HG02970 (cell line): ENCODE measurements at regions not wholly inside any gene's neighbourhood (a gene's known extent, or its start where the extent isn't known, plus 50 kb on each side); places are given as distances from the start of the nearest gene placed in this dataset.
"Not testable (repeated sequence)": the region's sequence is repeated elsewhere in the genome, so short reads cannot be mapped to it uniquely, and the experiment has no call there.

ENCODE experiments used
- ATAC-seq: cut with Tn5 transposase; IDR thresholded peaks from one replicate; pipeline ENCODE4 v1.9.1; 2021; ENCODE audit warnings: mild to moderate bottlenecking, moderate library complexity, moderate number of reproducible peaks; ENCODE audit not compliant: unreplicated experiment, low FRiP score

GRCh38 chr3:72069543-72069942 lies 284.6 kb upstream of the PROK2 start:
- no peak for ATAC-seq

DNA sequence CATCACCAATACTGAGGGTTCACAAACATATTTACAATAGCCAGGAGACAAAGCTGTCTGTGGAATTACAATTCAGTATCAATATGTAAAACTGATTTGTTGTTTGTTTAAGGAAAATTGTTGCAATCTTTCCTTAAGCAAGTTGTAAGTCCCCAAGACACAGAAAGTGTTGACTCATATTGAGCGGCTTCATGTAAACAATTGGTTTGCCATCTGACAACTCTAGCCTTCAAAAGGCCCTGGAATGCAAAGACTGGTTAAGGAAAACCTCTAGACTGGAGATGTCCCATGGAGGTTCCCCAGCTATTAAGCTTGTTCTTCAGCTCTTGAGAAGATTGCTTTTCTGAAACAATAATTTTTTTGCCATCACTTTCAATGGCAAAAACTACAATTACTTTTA lies 283.7 kb upstream of the PROK2 start:
- no peak for ATAC-seq

- no peak for ATAC-seq
Measured at GRCh38 chr3:72067721-72068120, 282.8 kb upstream of the PROK2 start.

DNA sequence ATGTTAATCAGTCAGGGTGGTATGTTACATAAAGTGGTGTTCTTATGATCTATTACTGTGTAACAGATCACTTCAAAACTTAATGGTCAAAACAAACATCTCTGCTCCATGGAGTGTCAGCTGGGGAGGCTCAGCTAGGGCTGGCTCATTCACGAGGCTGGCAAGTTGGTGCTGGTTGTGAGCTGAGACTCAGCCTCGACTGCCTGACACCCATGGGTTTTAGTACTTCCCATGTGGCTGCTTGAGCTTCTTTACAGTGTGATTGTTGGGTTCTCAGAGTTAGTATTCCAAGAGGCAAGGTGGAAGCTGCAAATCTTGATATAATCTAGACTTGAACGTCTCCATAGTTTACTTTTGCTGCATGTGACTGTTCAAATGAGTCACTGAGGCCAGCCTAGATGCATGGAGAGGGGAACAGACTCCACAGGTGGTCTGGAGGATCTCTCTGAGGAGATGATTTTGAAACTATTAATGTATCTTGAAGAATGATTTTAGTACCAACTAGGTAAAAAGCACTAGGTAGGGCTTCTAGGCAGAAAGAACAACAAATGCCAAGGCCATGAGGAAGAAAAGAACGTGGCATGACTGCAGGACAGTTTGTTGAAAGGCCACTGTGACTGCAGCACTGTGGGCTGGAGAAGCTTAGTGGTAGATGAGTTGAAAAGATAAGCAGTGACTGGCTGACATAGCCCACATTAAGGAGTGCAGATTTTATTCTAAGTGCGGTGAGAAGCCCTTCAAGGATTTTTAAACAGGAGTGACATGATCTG lies 281.1 kb upstream of the PROK2 start:
- ATAC-seq = no peak

GRCh38 chr3:72065236-72065635 lies 280.3 kb upstream of the PROK2 start:
- ATAC-seq = no peak

- ATAC-seq = not testable (repeated sequence)
Measured at GRCh38 chr3:72064727-72065126, 279.8 kb upstream of the PROK2 start.

DNA sequence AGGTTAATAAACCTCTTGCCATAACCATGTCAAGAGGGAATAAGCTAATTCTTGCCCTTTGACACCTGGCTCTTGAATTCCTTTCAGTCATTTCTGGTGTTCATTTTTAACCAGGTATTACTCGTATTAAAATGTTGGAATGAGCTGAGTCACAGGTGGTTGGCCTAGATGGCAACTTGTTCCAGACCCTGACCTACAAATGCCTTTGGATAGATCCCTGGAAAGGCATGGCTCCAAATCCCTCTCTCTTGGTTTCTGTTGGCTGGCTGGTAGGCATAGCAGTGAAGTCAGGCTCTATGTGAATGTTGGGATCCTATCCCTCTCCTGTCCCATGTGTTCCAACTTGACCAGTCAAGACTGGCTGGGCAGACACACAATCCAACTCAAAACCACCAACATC lies 277.1 kb upstream of the PROK2 start:
- no peak for ATAC-seq

GRCh38 chr3:72060447-72061034 lies 275.6 kb upstream of the PROK2 start:
- no peak for ATAC-seq

- no peak for ATAC-seq
Measured at GRCh38 chr3:72058493-72059081, 273.6 kb upstream of the PROK2 start.

DNA sequence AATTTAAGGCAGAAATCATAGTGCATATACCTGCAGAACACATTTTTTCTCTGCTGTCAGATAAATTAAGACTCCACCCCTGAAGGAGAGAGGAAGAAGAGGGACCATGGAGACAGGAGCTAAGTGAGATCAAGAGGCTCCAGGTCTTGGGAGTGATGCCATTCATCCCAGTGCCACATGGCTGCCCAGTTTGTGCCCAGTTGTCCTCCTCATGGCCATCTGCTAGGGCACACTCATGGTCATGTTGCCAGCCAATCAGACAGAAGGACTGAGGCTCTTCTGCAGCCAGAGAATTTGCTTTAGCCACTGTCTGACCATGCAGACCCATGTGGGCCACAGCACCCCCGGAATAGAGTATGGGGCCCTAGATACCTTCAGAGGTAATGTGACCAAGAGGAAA lies 270.5 kb upstream of the PROK2 start:
- no peak for ATAC-seq

GRCh38 chr3:72054976-72055375 lies 270.0 kb upstream of the PROK2 start:
- no peak for ATAC-seq

GRCh38 chr3:72052841-72053409 lies 268.0 kb upstream of the PROK2 start:
- no peak for ATAC-seq

GRCh38 chr3:72050771-72051170 lies 265.8 kb upstream of the PROK2 start:
- ATAC-seq = no peak

DNA sequence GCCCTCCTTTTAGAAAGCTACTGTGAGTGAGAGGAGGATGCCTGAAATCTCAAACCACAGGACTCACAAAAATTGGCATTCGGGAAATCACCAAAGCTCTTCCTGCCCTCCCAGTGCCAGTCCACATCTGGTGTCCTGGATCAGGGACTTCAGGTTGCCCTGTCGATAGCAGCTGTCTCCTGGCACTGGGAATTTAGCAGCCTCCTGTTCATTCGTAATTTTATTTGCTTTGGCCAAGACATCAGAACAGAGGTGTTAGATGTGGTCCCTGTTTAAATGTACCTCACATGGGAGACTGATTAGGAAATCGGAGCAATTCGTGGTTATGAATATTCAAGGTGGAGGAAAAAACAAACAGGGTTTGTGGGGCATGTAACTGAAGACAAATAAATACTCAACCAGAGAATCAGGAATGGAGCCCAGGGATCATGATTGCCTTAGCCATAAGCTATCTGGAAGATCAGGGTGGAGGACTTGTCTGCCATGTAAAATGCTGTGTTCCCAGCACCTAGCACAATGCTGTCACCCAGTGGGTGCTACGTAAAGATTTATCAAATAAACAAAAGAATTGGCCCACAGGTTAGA lies 265.2 kb upstream of the PROK2 start:
- ATAC-seq = no peak

GRCh38 chr3:72049300-72049699 lies 264.4 kb upstream of the PROK2 start:
- ATAC-seq = no peak

- no peak for ATAC-seq
Measured at GRCh38 chr3:72048873-72049272, 263.9 kb upstream of the PROK2 start.

DNA sequence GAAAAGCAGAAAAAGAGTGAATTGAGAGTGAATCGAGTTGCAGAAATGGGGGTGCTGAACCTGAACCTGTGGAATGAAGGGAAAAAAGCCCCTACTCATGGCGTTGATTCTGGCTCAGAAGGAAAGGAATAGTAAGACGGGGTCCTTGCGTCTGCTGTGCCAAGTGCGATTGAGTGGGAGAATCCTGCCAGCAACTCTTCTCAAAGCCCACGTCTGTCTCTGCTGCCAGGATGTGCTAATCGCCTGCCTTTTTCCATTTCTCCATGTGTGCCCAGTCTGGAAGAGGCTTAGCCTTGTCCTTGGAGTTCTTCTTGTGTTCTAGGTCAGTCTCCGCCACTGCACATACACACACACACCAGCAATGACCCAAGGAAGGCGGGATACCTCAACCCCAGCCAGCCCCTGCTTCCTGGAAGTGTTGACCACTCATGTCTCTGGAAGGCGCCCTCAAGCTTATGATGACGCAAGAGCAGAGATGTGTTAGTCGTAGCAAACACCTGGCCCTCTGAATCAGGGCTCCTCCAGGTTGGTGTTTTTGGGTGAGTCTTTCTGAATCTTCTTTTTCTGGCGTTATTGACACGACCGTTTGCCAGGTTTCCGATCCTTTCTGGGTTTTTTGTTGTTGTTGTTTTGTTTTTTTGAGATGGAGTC lies 262.4 kb upstream of the PROK2 start:
- ATAC-seq = no peak

GRCh38 chr3:72044231-72044855 lies 259.4 kb upstream of the PROK2 start:
- no peak for ATAC-seq

GRCh38 chr3:72043204-72044133 lies 258.5 kb upstream of the PROK2 start:
- ATAC-seq = no peak
